ENCODE measurements at regions not wholly inside any gene's neighbourhood (a gene's known extent, or its start where the extent isn't known, plus 50 kb on each side); places are given as distances from the start of the nearest gene placed in this dataset.

DNA sequence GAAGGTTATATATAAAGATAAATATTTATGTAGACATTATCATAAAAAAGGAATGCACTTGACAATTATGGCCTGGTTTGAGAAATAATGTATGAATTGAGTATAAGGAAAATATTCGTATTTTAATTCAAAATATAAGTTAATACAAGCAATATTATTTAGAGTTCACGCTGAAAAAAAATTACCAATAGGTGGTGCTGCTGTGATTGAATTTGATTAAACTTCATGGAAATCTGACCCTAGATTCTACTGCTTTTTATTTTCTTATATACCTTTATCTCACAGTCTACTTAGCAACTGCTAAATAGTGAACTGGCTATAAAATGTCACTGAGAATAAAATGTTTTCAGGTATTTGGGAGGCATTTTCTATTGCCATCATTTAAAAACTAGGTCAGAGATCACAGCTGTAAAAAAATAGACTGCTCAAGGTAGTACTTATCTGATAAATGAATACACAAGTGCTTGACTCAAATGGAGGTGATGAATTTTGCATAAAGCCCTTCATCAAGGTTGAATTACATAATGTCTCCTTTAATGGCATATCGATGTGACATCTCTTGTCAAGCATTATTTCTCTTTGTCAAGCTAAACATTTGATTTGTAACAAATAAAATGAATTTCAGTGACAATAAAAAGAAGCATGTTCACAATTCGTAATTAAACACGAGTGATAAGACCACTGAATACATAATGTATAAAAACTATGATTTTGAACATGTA, 1638.8 kb upstream of the PCDH7 start:
- Histone ChIP-seq H3K27ac (no peak overlapping the region), H3K4me2 (no peak overlapping the region), H3K9me3 (no peaks in the 10 kb centered on the region), H3K4me1 (no peaks in the 10 kb centered on the region), H3K4me3 (no peak overlapping the region)
- CTCF ChIA-PET: no interaction called here
- WGBS (ENCODE audit: missing lambda C conversion rate): 2% methylated on average over 5 of the region's 5 CpGs
- TF ChIP-seq MAFK (IDR thresholded peaks at IDR 0.05; ENCODE audit: partially characterized antibody) (no peak), RAD21 (conservative IDR thresholded peaks at IDR 0.05 in 1 of 2, IDR thresholded peaks at IDR 0.05 in 1 of 2) (peak in 1 of 2 experiments; percentile 7; a peak in 1 of 5 replicates)
- ATAC-seq (no peak), FAIRE-seq (no peak), DNase-seq (ENCODE audit: low read depth in 1 of 2, low spot score in 1 of 2) (no peak)
- POLR2A ChIA-PET: no interaction called here

DNA sequence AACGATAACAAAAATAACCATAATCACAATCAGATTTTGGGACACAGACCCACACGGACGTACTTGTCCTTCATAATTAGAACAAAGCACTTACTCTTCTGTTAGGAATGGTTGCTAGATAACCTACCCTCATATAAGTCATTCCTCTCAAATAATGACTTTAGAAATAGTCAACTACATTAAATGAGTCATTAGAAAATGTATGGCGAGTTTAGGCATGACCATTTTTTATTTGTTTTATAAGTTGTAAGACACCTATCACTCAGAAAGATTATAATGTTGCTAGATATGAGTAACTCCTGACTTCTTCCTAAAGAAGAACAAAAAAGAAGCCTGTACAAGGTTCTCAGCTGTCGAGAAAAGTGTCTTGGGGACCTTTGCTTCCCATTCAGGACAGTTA, 1637.5 kb upstream of the PCDH7 start:
- no peak for ATAC-seq
- Histone ChIP-seq H3K4me2 (no peak overlapping the region), H3K27ac (no peak overlapping the region), H3K4me1 (no peaks in the 10 kb centered on the region), H3K9me3 (no peaks in the 10 kb centered on the region), H3K4me3 (no peak overlapping the region)
- POLR2A ChIA-PET: no interaction called here
- DNase-seq (ENCODE audit: low read depth in 1 of 2, low spot score in 1 of 2): no peak
- CTCF ChIA-PET: no interaction called here
- FAIRE-seq: no peak
- TF ChIP-seq PHF8 (IDR thresholded peaks at IDR 0.05; ENCODE audit: borderline replicate concordance, low read depth) (no peak), GATA3 (IDR thresholded peaks at IDR 0.05; ENCODE audit: borderline replicate concordance) (no peak)
- 15% methylated on average over 5 of the region's 5 CpGs for whole genome bisulfite sequencing (ENCODE audit: missing lambda C conversion rate)

DNA sequence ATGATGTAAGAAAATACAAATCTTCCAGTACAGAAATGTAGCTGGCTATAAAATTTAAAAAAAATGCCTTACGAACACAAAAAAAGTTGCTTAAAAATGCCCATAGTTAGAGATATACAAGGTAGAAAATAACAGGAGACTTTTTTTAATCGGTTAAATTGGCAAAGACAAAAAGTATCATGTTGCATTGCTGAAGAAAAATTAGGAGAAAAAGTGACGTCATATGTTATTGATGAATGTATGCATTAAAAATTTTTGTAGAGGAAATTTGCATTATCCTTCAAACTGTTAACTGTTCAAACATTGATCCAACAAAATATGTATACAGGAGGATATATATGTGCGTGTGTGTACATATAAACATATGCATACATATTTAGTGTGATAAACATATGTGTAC, 1634.4 kb upstream of the PCDH7 start:
- ATAC-seq: no peak

More for the DNA sequence above, 1634.4 kb upstream of the PCDH7 start:
- DNase-seq (ENCODE audit: low read depth in 1 of 2, low spot score in 1 of 2): no peak
- no peak for FAIRE-seq
- TF ChIP-seq, protein P1, sequence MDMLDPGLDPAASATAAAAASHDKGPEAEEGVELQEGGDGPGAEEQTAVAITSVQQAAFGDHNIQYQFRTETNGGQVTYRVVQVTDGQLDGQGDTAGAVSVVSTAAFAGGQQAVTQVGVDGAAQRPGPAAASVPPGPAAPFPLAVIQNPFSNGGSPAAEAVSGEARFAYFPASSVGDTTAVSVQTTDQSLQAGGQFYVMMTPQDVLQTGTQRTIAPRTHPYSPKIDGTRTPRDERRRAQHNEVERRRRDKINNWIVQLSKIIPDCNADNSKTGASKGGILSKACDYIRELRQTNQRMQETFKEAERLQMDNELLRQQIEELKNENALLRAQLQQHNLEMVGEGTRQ (IDR thresholded peaks at IDR 0.05): no peak
- TF ChIP-seq MYC (IDR thresholded peaks at IDR 0.05; ENCODE audit: borderline replicate concordance, low read length) (no peak), RARB (CRISPR knock-in tag; IDR thresholded peaks at IDR 0.05) (no peak), NR3C1 (IDR thresholded peaks at IDR 0.05) (no peak), NFE2L2 (conservative IDR thresholded peaks at IDR 0.05; ENCODE audit: low read length) (no peak), CEBPB (IDR thresholded peaks at IDR 0.05) (no peak), CHD4 (IDR thresholded peaks at IDR 0.05; ENCODE audit: borderline replicate concordance) (no peak), CBX8 (IDR thresholded peaks at IDR 0.05) (no peak), HOXB5 (CRISPR knock-in tag; IDR thresholded peaks at IDR 0.05) (no peak), EHMT2 (IDR thresholded peaks at IDR 0.05; ENCODE audit: low read depth) (no peak)
- TF ChIP-seq, protein P2, sequence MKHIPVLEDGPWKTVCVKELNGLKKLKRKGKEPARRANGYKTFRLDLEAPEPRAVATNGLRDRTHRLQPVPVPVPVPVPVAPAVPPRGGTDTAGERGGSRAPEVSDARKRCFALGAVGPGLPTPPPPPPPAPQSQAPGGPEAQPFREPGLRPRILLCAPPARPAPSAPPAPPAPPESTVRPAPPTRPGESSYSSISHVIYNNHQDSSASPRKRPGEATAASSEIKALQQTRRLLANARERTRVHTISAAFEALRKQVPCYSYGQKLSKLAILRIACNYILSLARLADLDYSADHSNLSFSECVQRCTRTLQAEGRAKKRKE (CRISPR knock-in tag; IDR thresholded peaks at IDR 0.05; ENCODE audit: low read depth): no peak
- TF ChIP-seq, protein P3, sequence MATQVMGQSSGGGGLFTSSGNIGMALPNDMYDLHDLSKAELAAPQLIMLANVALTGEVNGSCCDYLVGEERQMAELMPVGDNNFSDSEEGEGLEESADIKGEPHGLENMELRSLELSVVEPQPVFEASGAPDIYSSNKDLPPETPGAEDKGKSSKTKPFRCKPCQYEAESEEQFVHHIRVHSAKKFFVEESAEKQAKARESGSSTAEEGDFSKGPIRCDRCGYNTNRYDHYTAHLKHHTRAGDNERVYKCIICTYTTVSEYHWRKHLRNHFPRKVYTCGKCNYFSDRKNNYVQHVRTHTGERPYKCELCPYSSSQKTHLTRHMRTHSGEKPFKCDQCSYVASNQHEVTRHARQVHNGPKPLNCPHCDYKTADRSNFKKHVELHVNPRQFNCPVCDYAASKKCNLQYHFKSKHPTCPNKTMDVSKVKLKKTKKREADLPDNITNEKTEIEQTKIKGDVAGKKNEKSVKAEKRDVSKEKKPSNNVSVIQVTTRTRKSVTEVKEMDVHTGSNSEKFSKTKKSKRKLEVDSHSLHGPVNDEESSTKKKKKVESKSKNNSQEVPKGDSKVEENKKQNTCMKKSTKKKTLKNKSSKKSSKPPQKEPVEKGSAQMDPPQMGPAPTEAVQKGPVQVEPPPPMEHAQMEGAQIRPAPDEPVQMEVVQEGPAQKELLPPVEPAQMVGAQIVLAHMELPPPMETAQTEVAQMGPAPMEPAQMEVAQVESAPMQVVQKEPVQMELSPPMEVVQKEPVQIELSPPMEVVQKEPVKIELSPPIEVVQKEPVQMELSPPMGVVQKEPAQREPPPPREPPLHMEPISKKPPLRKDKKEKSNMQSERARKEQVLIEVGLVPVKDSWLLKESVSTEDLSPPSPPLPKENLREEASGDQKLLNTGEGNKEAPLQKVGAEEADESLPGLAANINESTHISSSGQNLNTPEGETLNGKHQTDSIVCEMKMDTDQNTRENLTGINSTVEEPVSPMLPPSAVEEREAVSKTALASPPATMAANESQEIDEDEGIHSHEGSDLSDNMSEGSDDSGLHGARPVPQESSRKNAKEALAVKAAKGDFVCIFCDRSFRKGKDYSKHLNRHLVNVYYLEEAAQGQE (IDR thresholded peaks at IDR 0.05): no peak
- TF ChIP-seq, protein P4, sequence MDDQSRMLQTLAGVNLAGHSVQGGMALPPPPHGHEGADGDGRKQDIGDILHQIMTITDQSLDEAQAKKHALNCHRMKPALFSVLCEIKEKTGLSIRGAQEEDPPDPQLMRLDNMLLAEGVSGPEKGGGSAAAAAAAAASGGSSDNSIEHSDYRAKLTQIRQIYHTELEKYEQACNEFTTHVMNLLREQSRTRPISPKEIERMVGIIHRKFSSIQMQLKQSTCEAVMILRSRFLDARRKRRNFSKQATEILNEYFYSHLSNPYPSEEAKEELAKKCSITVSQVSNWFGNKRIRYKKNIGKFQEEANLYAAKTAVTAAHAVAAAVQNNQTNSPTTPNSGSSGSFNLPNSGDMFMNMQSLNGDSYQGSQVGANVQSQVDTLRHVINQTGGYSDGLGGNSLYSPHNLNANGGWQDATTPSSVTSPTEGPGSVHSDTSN (IDR thresholded peaks at IDR 0.05): no peak
- TF ChIP-seq, protein P5, sequence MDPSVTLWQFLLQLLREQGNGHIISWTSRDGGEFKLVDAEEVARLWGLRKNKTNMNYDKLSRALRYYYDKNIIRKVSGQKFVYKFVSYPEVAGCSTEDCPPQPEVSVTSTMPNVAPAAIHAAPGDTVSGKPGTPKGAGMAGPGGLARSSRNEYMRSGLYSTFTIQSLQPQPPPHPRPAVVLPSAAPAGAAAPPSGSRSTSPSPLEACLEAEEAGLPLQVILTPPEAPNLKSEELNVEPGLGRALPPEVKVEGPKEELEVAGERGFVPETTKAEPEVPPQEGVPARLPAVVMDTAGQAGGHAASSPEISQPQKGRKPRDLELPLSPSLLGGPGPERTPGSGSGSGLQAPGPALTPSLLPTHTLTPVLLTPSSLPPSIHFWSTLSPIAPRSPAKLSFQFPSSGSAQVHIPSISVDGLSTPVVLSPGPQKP (IDR thresholded peaks at IDR 0.05; ENCODE audit: low read depth, low read length): no peak
- TF ChIP-seq, protein P6, sequence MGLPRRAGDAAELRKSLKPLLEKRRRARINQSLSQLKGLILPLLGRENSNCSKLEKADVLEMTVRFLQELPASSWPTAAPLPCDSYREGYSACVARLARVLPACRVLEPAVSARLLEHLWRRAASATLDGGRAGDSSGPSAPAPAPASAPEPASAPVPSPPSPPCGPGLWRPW (IDR thresholded peaks at IDR 0.05): no peak
- TF ChIP-seq, protein P7, sequence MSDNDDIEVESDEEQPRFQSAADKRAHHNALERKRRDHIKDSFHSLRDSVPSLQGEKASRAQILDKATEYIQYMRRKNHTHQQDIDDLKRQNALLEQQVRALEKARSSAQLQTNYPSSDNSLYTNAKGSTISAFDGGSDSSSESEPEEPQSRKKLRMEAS (IDR thresholded peaks at IDR 0.05): no peak
- Histone ChIP-seq H3K27ac (no peak overlapping the region), H3K4me1 (no peaks in the 10 kb centered on the region), H3K4me2 (no peak overlapping the region), H3K4me3 (no peak overlapping the region), H3K9me3 (no peaks in the 10 kb centered on the region)
- POLR2A ChIA-PET: no interaction called here
- 38% methylated on average over 4 of the region's 4 CpGs for WGBS (ENCODE audit: missing lambda C conversion rate)
- CTCF ChIA-PET: no interaction called here
